AG20443 (cell line): ENCODE measurements at regions not wholly inside any gene's neighbourhood (a gene's known extent, or its start where the extent isn't known, plus 50 kb on each side); places are given as distances from the start of the nearest gene placed in this dataset.
A peak's percentile ranks its signal among the peaks of the same experiment; 100 is the strongest.
"Not testable (repeated sequence)": the region's sequence is repeated elsewhere in the genome, so short reads cannot be mapped to it uniquely, and the experiment has no call there.

ENCODE experiments used
- DNase-seq: peaks from one replicate; pipeline ENCODE4 v3.0.0; 2012; ENCODE audit warnings: low spot score, mixed read lengths

DNA sequence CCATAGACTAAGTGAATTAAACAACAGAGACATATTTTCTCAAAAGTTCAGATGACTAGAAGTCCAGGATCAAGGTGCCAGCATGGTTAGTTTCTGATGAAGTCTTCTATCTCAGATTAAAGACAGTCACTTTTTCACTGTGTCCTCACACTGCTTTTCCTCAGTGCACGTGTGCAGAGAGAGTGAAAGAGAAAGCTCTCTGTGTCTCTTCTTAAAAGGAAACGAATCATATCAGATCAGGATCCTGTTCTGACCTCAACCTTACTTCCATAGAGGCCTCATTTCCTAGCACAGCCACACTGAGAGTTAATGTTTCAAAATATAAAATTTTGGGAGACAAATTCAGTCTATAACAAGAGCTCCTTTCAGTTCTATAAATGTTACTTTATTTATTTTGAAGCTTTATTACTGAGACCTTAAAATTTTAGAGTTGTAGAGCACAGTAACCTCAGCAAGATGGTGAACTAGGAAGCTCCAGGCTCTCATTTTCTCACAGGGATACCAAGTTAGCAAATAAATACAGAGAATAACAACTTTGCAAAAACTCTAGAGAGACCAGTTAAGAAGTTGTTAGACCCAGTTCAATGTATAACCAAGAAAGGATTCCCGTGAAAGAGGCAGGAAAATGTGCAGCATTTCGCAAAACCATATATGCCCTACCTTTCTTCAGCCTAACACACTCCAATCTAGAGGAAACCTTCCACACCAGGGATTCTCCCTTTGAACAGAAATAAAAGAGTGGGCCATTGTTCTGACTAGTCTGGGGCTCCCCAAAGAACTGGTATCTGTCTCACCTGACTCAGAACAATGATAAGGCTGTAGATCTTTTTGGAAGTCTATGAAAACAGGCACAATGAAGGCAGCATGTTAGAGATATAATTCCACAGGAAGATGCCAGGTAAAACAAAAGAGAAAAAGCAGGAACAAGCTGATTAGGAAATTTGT lies 372.2 kb downstream of the MRPL39 start:
- DNase-seq: no peak

- DNase-seq: no peak
Observed at GRCh38 chr21:25220954-25221353, 386.3 kb downstream of the MRPL39 start.

GRCh38 chr21:25220169-25220568 lies 387.1 kb downstream of the MRPL39 start:
- DNase-seq: no peak

DNA sequence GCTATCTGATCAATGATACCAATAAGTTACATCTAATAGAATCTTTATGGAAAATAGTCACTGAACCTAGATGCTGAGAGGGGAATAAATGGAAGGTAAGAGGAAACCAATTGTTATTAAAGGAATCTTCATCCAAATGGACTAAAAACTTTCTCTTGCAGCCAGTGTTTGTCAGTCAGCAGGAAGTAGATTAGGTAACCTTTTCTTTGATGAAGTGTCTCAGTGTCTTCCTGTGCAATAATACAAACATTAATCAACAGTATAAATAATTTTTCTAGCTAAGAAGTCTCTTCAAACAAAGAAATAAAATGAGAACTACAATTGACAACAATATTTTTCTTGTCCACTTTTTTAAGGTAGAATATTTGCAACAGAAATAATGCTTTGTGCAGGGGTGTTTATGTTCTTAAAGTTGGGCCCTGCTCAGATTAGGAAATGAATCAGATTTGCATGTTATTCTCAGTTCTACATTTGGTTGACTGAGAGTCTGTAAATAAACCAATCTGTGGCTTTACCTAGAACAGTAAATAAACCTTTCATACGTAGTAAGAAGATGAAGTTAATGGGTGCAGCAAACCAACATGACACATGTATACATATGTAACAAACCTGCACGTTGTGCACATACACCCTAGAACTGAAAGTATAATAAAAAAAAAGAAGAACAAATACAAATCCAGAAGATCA lies 391.4 kb downstream of the MRPL39 start:
- DNase-seq: no peak

GRCh38 chr21:25214676-25215075 lies 392.6 kb downstream of the MRPL39 start:
- no peak for DNase-seq

DNA sequence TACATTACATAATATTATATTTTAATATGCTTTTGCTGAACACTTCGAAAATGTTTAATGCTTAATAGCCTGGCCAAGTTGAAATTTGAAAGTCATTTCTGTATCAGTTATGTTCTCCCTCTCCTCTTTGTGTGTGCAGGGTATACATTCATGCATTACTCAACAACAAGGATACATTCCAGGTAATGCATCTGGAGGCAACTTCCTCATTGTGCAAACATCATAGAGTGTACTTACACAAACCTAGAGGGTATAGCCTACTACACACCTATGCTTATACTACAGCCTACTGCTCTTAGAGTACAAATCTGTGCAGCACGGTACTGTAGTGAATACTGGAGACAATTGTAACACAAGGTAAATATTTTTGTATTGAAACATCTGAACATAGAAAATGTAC lies 407.3 kb downstream of the MRPL39 start:
- no peak for DNase-seq

GRCh38 chr21:25191141-25191540 lies 416.1 kb downstream of the MRPL39 start:
- no peak for DNase-seq

- no peak for DNase-seq
Observed at GRCh38 chr21:25189497-25189896, 417.8 kb downstream of the MRPL39 start.

DNA sequence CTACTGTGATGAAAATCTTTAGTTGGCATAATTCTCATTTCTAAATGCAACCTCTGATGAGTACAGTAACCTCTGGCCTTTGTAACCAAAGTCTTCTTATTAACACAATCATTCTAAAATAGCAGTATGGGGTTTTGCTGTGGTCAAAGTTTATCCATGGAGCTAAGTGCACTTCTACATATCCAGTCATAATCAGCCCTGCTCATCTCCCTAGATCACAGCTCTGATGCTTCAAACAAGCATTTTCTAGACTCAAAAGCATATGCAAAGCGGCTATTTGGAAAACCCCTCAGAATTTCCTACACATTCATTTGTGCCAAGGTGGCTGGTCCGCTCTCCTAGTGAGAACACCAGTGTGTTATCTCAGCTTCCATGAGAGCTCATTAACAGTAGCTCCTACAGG lies 418.6 kb downstream of the MRPL39 start:
- no peak for DNase-seq

DNA sequence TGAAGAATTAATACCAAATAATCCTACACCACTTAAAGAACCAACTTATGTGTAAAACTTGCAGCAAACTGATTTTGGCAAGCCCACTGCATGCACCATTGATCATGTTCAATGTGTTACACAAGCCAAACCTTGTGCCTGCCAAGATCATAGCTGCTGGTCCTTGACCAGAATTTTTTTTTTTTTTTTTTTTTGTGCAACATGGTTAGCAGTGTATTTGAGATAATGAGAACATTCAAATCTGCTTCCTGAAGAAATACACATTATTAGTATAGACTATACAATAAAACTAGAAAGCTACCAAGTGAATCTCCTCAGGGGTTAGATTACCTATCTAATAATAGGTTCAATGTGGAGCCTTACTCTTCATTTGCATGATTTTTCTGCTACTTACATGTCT lies 421.0 kb downstream of the MRPL39 start:
- DNase-seq: no peak

DNA sequence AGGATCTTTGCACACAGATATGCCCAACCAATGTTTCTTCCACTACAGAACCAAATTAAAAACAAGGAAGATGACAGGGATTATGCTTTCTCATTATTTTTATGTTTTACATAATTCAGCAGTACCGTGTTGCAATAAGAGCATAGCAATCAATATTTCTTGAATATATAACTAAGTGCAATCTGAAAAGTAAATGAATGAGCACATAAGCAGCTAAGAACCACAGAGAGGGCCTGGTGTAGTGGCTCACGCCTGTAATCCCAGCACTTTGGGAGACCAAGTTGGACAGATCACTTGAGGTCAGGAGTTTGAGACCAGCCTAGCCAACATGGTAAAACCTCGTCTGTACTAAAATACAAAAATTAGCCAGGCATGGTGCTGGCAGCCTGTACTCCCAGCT lies 423.7 kb downstream of the MRPL39 start:
- DNase-seq: no peak

DNA sequence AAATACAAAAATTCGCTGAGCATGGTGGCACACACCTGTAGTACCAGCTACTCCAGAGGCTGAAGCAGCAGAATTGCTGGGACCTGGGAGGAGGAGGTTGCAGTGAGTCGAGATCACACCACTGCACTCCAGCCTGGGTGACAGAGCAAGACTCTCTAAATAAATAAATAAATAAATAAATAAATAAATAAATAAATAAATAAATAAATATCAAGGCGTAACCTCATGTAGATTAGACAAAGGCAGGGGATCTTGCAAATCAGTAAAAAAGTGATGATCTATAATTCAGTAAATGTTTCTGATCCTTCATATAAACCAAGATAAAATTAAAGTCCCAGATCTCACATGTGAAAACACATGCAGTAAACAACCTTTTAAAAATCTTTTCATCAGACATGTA lies 425.6 kb downstream of the MRPL39 start:
- not testable (repeated sequence) for DNase-seq

DNA sequence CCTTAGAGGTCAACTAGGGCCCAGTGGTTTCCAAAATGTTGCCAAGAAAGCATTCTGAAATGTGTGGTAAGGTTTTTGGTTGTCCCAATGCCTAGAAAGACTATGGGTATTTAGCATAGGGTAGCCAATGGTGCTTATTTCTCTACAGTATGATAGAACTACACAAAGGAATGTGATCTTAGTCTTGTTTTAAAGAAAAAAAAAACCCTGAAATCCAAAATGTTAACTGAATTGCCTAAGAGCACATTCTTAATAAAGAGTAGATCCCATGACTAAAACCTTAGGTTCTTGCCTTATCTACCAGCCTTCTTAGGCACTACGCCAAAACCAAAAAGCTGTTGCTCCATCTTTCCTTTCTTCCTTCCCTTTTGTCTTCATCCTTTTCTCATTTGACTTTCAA lies 428.2 kb downstream of the MRPL39 start:
- DNase-seq: no peak

- no peak for DNase-seq
Observed at GRCh38 chr21:25176637-25177412, 430.5 kb downstream of the MRPL39 start.

DNA sequence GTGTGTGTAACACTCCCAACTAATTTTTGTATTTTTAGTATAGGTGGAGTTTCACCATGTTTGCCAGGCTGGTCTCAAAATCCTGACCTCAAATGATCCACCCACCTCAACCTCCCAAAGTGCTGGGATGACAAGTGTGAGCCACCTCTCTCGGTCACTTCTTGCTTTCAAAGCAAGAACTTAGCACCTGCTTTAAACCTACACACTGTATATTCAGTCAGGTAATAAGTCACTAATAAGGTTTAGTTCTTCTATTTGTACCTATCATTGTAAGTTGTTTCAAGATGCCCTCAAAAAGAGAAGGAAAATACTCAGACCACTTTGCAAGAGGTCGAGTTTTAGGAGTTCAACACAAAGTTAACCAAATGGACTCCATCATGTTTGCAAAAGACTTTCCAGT lies 431.3 kb downstream of the MRPL39 start:
- no peak for DNase-seq

DNA sequence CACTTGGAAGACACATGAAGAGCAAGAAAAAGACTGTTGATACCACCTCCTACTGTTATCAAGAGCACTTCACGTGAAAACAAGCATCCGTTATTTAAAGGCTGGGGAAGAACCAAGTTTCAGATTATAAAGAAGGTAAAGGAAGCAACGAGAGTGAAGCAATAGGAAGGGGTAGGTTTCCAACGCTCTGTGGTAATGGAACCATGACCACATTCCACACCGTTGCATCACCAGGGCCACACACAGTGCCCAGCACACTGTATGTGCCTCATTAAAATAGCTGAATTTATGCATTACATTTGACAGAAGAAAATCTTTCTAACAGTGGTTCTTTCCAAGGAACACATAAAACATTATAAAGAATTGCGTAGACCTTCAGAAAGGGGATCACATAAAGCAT lies 435.8 kb downstream of the MRPL39 start:
- DNase-seq: peak; percentile 7

- no peak for DNase-seq
Observed at GRCh38 chr21:25170681-25171080, 436.6 kb downstream of the MRPL39 start.

- no peak for DNase-seq
Observed at GRCh38 chr21:25169370-25169769, 437.9 kb downstream of the MRPL39 start.

GRCh38 chr21:25166904-25167303 lies 440.4 kb downstream of the MRPL39 start:
- not testable (repeated sequence) for DNase-seq

- no peak for DNase-seq
Observed at GRCh38 chr21:25161571-25161970, 445.7 kb downstream of the MRPL39 start.

- DNase-seq: not testable (repeated sequence)
Observed at GRCh38 chr21:25155020-25155419, 452.3 kb downstream of the MRPL39 start.

GRCh38 chr21:25149022-25149421 lies 458.3 kb downstream of the MRPL39 start:
- DNase-seq: no peak

GRCh38 chr21:25139414-25139813 lies 467.9 kb downstream of the MRPL39 start:
- DNase-seq: no peak
